ENCODE measurements at regions not wholly inside any gene's neighbourhood (a gene's known extent, or its start where the extent isn't known, plus 50 kb on each side); places are given as distances from the start of the nearest gene placed in this dataset.

- peaks cover 34% of the 10 kb centered on the region for H3K4me1 Mint-ChIP-seq (ENCODE audit: low read depth, unreplicated experiment)
- peaks cover 11% of the 10 kb centered on the region for H3K36me3 Mint-ChIP-seq (ENCODE audit: insufficient read depth, unreplicated experiment)
- BruUV-seq (replicated peaks): no TSS peak
- H3K4me3 Mint-ChIP-seq (ENCODE audit: unreplicated experiment): no peak overlapping the region
- TF ChIP-seq CTCF (IDR thresholded peaks at IDR 0.05; ENCODE audit: insufficient read depth in 1 of 2, low read depth in 1 of 2, low read length in 1 of 2, severe bottlenecking in 1 of 2, unreplicated experiment in 1 of 2): no peak
- H3K27ac Mint-ChIP-seq (ENCODE audit: unreplicated experiment): no peak overlapping the region
- Histone ChIP-seq H3K36me3 (ENCODE audit: control insufficient read depth, insufficient read depth, low read length) (no peaks in the 10 kb centered on the region), H3K27me3 (replicated peaks; ENCODE audit: control insufficient read depth, insufficient read depth, low read length) (no peaks in the 10 kb centered on the region), H3K4me3 (ENCODE audit: low read depth, low read length) (no peak overlapping the region), H3K4me1 (peaks cover 26% of the 10 kb centered on the region), H3K9me3 (no peaks in the 10 kb centered on the region)
- no peak for DNase-seq
- H3K9me3 Mint-ChIP-seq (ENCODE audit: unreplicated experiment): no peaks in the 10 kb centered on the region
- intact Hi-C loops (cut with micrococcal nuclease; ENCODE audit: unreplicated experiment): loop anchor here (10.0 kb wide), 1 partner anchor 69 kb away; no protein-coding TSS in a partner anchor
- H3K27me3 Mint-ChIP-seq (ENCODE audit: insufficient read depth, unreplicated experiment): no peaks in the 10 kb centered on the region
- POLR2A ChIA-PET: no interaction called here
- CTCF ChIA-PET: no interaction called here
These were observed 161.1 kb upstream of the ATP10A start for GRCh38 chr15:26024241-26024640.

- H3K9me3 ChIP-seq: no peaks in the 10 kb centered on the region
- ChIA-PET CTCF (no interaction called here), POLR2A (no interaction called here)
- no peaks in the 10 kb centered on the region for H3K27me3 ChIP-seq (replicated peaks; ENCODE audit: control insufficient read depth, insufficient read depth, low read length)
- BruUV-seq (replicated peaks): no TSS peak
- Mint-ChIP-seq H3K27ac (ENCODE audit: unreplicated experiment) (peak overlapping the region; percentile 79), H3K36me3 (ENCODE audit: insufficient read depth, unreplicated experiment) (peaks cover 11% of the 10 kb centered on the region), H3K4me3 (ENCODE audit: unreplicated experiment) (no peak overlapping the region), H3K4me1 (ENCODE audit: low read depth, unreplicated experiment) (peaks cover 34% of the 10 kb centered on the region), H3K9me3 (ENCODE audit: unreplicated experiment) (no peaks in the 10 kb centered on the region), H3K27me3 (ENCODE audit: insufficient read depth, unreplicated experiment) (no peaks in the 10 kb centered on the region)
- H3K36me3 ChIP-seq (ENCODE audit: control insufficient read depth, insufficient read depth, low read length): no peaks in the 10 kb centered on the region
- TF ChIP-seq CTCF (IDR thresholded peaks at IDR 0.05; ENCODE audit: insufficient read depth in 1 of 2, low read depth in 1 of 2, low read length in 1 of 2, severe bottlenecking in 1 of 2, unreplicated experiment in 1 of 2): no peak
- no peak for DNase-seq
- no peak overlapping the region for H3K4me3 ChIP-seq (ENCODE audit: low read depth, low read length)
- H3K4me1 ChIP-seq: peaks cover 26% of the 10 kb centered on the region
- intact Hi-C loops (cut with micrococcal nuclease; ENCODE audit: unreplicated experiment): loop anchor here (10.0 kb wide), 1 partner anchor 69 kb away; no protein-coding TSS in a partner anchor
These were observed 160.6 kb upstream of the ATP10A start for GRCh38 chr15:26023691-26024090.

DNA sequence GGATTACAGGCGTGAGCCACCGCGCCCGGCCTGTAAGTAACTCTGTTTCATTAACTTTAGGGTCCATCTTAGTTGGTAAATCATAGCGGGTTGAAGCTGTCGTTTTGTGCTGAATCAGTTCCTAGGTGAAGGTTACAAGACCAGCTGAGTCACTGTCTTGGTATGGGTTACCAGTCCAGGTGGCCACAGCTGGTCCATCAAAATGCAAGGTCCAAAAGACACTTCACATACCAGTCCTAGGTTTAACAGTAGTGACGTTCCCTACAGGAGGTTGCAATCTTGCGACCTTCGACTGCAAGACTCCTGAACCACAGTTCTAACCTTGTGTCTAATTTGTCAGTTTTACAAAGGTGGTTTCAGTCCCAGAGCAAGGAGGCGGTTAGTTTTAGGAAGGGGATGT lies 160.1 kb upstream of the ATP10A start:
- Histone ChIP-seq H3K4me3 (ENCODE audit: low read depth, low read length) (no peak overlapping the region), H3K9me3 (no peaks in the 10 kb centered on the region), H3K27me3 (replicated peaks; ENCODE audit: control insufficient read depth, insufficient read depth, low read length) (no peaks in the 10 kb centered on the region), H3K4me1 (peaks cover 26% of the 10 kb centered on the region), H3K36me3 (ENCODE audit: control insufficient read depth, insufficient read depth, low read length) (no peaks in the 10 kb centered on the region)
- ChIA-PET POLR2A (no interaction called here), CTCF (interaction anchor here (0.6 kb wide), 1 partner anchor 10 kb away, joined by 6 read pairs; no protein-coding TSS in a partner anchor)
- TF ChIP-seq CTCF (IDR thresholded peaks at IDR 0.05; ENCODE audit: insufficient read depth in 1 of 2, low read depth in 1 of 2, low read length in 1 of 2, severe bottlenecking in 1 of 2, unreplicated experiment in 1 of 2): no peak
- Mint-ChIP-seq H3K4me3 (ENCODE audit: unreplicated experiment) (no peak overlapping the region), H3K27me3 (ENCODE audit: insufficient read depth, unreplicated experiment) (no peaks in the 10 kb centered on the region), H3K36me3 (ENCODE audit: insufficient read depth, unreplicated experiment) (peaks cover 11% of the 10 kb centered on the region), H3K4me1 (ENCODE audit: low read depth, unreplicated experiment) (peaks cover 34% of the 10 kb centered on the region), H3K9me3 (ENCODE audit: unreplicated experiment) (no peaks in the 10 kb centered on the region), H3K27ac (ENCODE audit: unreplicated experiment) (peak overlapping the region; percentile 79)
- no TSS peak for BruUV-seq (replicated peaks)
- DNase-seq: no peak
- intact Hi-C loops (cut with micrococcal nuclease; ENCODE audit: unreplicated experiment): loop anchor here (10.0 kb wide), 1 partner anchor 68 kb away; no protein-coding TSS in a partner anchor

Data from Caco-2 (cell line).